ENCODE measurements at regions not wholly inside any gene's neighbourhood (a gene's known extent, or its start where the extent isn't known, plus 50 kb on each side); places are given as distances from the start of the nearest gene placed in this dataset.

DNA sequence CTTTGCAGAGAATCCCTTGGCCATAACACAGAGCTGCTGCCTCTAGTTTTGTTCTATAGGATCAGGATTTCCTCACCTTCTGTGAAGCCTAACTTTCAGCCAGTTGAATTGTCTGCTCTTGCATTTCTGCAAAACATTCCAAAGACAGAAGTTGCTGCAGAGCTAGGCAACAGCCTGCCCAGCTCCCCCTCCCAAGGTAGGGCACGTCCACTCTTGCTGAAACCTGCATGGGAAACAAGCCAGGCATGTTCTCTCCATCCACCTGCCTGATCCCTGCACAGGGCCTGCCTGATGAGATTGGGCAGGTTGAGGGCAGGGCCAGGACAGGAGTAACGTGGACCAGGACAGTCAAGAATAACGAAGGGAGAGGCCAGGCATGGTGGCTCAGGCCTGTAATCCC lies 58.9 kb upstream of the NAA20 start:
- no peaks in the 10 kb centered on the region for H4K20me1 ChIP-seq (ENCODE audit: insufficient read depth, low read length, poor library complexity, severe bottlenecking)
- H3K79me2 ChIP-seq (ENCODE audit: insufficient read depth, low read length), result no peaks in the 10 kb centered on the region
- H3K27me3 ChIP-seq (ENCODE audit: insufficient read depth, low read length, poor library complexity, severe bottlenecking), result no peaks in the 10 kb centered on the region
- no peaks in the 10 kb centered on the region for H3K4me1 ChIP-seq (ENCODE audit: insufficient read depth, low read length, poor library complexity, severe bottlenecking)
- no peak overlapping the region for H3K9ac ChIP-seq (ENCODE audit: low read depth, low read length, poor library complexity, severe bottlenecking)
- TF ChIP-seq, protein P1, sequence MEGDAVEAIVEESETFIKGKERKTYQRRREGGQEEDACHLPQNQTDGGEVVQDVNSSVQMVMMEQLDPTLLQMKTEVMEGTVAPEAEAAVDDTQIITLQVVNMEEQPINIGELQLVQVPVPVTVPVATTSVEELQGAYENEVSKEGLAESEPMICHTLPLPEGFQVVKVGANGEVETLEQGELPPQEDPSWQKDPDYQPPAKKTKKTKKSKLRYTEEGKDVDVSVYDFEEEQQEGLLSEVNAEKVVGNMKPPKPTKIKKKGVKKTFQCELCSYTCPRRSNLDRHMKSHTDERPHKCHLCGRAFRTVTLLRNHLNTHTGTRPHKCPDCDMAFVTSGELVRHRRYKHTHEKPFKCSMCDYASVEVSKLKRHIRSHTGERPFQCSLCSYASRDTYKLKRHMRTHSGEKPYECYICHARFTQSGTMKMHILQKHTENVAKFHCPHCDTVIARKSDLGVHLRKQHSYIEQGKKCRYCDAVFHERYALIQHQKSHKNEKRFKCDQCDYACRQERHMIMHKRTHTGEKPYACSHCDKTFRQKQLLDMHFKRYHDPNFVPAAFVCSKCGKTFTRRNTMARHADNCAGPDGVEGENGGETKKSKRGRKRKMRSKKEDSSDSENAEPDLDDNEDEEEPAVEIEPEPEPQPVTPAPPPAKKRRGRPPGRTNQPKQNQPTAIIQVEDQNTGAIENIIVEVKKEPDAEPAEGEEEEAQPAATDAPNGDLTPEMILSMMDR (conservative IDR thresholded peaks at IDR 0.05; ENCODE audit: low read length), result no peak
- TF ChIP-seq EZH2phosphoT487 (IDR thresholded peaks at IDR 0.05; ENCODE audit: borderline replicate concordance), result no peak
- H3K36me3 ChIP-seq (ENCODE audit: insufficient read depth, low read length), result no peaks in the 10 kb centered on the region
- no peak overlapping the region for H3K4me2 ChIP-seq (ENCODE audit: low read depth, low read length, poor library complexity, severe bottlenecking)
- no peaks in the 10 kb centered on the region for H3F3A ChIP-seq (ENCODE audit: low read depth)
- H2AFZ ChIP-seq (ENCODE audit: low read length), result no peak overlapping the region
- H3K9me2 ChIP-seq (replicated peaks; ENCODE audit: low read depth, low read length), result no peaks in the 10 kb centered on the region
- no peaks in the 10 kb centered on the region for H3K9me3 ChIP-seq (ENCODE audit: insufficient read depth, low read depth, low read length)
- no peak overlapping the region for H3K4me3 ChIP-seq (ENCODE audit: low read length, poor library complexity, severe bottlenecking)

DNA sequence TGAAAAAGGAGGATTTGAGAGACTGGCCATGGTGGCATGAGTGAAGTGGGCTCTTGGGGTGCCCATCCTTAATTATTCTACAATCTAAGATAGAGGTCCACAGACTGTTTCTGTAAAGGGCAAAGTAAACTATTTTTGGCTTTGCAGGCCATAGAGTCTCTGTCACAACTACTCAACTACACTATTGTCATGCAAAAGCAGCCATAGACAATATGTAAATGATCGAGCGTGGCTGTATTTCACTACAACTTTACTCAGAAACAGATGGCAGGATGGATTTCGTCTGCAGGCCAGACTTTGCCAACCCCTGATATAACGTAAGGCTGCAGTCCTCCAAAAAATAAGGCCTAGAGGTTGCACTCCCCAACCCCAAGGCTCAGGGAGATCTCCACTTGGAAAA lies 58.2 kb upstream of the NAA20 start:
- Histone ChIP-seq H3K4me1 (ENCODE audit: insufficient read depth, low read length, poor library complexity, severe bottlenecking) (no peaks in the 10 kb centered on the region), H3K9me2 (replicated peaks; ENCODE audit: low read depth, low read length) (no peaks in the 10 kb centered on the region), H3K4me2 (ENCODE audit: low read depth, low read length, poor library complexity, severe bottlenecking) (no peak overlapping the region), H2AFZ (ENCODE audit: low read length) (no peak overlapping the region), H3F3A (ENCODE audit: low read depth) (no peaks in the 10 kb centered on the region), H3K9me3 (ENCODE audit: insufficient read depth, low read depth, low read length) (no peaks in the 10 kb centered on the region), H3K4me3 (ENCODE audit: low read length, poor library complexity, severe bottlenecking) (no peak overlapping the region), H4K20me1 (ENCODE audit: insufficient read depth, low read length, poor library complexity, severe bottlenecking) (no peaks in the 10 kb centered on the region), H3K9ac (ENCODE audit: low read depth, low read length, poor library complexity, severe bottlenecking) (no peak overlapping the region), H3K27me3 (ENCODE audit: insufficient read depth, low read length, poor library complexity, severe bottlenecking) (no peaks in the 10 kb centered on the region), H3K79me2 (ENCODE audit: insufficient read depth, low read length) (no peaks in the 10 kb centered on the region), H3K36me3 (ENCODE audit: insufficient read depth, low read length) (no peaks in the 10 kb centered on the region)
- TF ChIP-seq EZH2phosphoT487 (IDR thresholded peaks at IDR 0.05; ENCODE audit: borderline replicate concordance), result no peak
- TF ChIP-seq, protein P1 (conservative IDR thresholded peaks at IDR 0.05; ENCODE audit: low read length), result no peak

DNA sequence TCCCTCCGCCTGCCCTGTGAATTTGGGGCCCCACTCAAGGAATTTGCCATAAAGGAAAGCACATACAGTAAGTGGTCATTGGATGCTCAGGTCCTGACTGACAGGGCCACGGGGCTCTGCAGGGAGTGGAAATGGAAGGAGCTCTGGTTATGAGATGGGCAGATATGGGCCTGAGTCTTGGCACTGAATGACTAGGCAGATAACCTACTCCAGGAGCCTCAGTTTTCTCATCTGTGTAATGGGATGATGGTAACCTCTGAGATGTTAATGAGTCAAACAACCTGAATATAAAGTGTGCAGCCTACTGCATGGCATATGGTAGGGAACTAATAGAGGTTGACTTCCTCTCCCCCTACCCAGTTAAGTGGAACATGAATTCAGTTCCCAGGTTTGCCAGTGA lies 56.4 kb upstream of the NAA20 start:
- TF ChIP-seq, protein P1 (conservative IDR thresholded peaks at IDR 0.05; ENCODE audit: low read length), result no peak
- no peak for TF ChIP-seq EZH2phosphoT487 (IDR thresholded peaks at IDR 0.05; ENCODE audit: borderline replicate concordance)
- no peaks in the 10 kb centered on the region for H3K9me2 ChIP-seq (replicated peaks; ENCODE audit: low read depth, low read length)
- no peak overlapping the region for H3K4me3 ChIP-seq (ENCODE audit: low read length, poor library complexity, severe bottlenecking)
- H3K79me2 ChIP-seq (ENCODE audit: insufficient read depth, low read length), result no peaks in the 10 kb centered on the region
- no peaks in the 10 kb centered on the region for H3K36me3 ChIP-seq (ENCODE audit: insufficient read depth, low read length)
- no peak overlapping the region for H3K9ac ChIP-seq (ENCODE audit: low read depth, low read length, poor library complexity, severe bottlenecking)
- H3K9me3 ChIP-seq (ENCODE audit: insufficient read depth, low read depth, low read length), result no peaks in the 10 kb centered on the region
- H3F3A ChIP-seq (ENCODE audit: low read depth), result no peaks in the 10 kb centered on the region
- no peaks in the 10 kb centered on the region for H3K27me3 ChIP-seq (ENCODE audit: insufficient read depth, low read length, poor library complexity, severe bottlenecking)
- no peaks in the 10 kb centered on the region for H4K20me1 ChIP-seq (ENCODE audit: insufficient read depth, low read length, poor library complexity, severe bottlenecking)
- H2AFZ ChIP-seq (ENCODE audit: low read length), result no peak overlapping the region
- no peak overlapping the region for H3K4me2 ChIP-seq (ENCODE audit: low read depth, low read length, poor library complexity, severe bottlenecking)
- H3K4me1 ChIP-seq (ENCODE audit: insufficient read depth, low read length, poor library complexity, severe bottlenecking), result no peaks in the 10 kb centered on the region

Data from Loucy (cell line).